GM21367 (cell line): ENCODE measurements at regions not wholly inside any gene's neighbourhood (a gene's known extent, or its start where the extent isn't known, plus 50 kb on each side); places are given as distances from the start of the nearest gene placed in this dataset.

ENCODE experiments used
- ATAC-seq: cut with Tn5 transposase; IDR thresholded peaks from one replicate; pipeline ENCODE4 v1.9.1; 2021; ENCODE audit not compliant: unreplicated experiment

DNA sequence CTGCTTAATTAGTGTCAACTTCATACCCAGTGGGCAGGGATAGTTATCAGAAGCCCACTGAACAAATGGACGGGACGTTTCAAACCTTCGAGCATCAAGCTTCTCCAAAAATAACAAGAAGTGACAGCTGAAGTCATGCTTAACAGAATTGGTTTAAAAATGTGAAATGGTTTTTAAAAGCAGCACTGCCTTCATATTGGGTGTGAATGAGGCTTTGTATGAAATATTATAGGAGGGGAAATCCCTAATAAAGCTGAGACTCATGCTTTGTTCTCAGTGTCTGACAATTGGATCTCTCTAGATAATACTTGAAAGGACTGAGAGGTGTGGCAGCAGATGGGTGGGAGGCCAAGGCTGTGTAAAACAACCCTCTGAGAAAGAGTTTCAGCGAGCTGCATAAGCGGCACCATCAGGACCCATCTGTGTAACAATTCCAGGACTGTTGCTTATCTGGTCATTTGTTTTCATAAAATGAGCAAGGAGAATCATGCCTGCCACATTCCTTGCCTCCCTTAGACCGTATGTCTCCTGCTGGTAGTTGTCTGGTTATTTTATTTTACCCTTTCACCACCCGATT, 667.7 kb downstream of the DIAPH3 start:
- ATAC-seq, result no peak

DNA sequence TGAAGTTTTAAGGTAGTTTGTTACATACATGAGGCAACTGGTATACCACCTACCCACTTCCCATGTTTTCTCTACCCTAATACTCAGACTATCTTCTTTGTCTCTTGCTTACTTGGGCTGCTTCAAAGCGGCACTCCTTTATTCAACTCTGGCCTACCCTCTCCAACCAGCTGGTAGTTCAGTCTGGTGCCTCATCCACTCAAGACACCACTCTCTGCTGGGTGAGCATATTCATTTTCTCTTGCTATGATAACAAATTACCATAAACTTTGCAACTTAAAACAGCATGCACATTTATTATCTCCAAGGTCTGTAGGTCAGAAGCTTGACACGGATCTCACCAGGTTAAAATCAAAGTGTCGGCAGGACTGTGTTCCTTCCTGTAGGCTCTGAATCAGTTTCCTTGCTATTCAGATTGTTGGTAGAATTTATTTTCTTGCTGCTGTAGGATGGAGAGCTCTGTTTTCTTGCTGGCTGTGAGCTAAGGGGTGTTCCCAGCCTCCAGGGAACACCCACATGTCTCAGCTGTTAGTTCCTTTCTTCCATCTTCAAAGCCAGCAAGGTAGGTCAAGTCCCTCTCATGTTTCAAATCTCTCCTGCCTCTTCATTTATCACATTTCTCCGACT, 666.0 kb downstream of the DIAPH3 start:
- ATAC-seq, result no peak

DNA sequence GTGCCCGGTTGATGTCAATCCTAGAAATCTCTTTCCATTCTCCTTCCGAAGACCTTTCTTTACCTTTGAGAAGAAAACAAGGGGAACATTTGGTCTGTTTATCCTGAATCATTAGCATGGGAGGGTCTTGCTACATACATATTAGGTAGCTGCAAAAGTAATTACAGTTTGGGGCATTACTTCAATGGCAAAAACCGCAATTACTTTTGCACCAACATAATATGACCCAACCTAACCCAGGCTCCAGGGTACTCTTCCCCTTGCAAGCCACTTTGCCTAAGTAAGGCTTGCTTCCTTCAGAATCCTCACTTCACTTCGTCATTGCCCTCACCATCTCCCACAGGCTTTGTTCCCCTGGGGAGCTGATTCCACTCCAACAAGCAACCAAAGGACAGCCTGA, 662.7 kb downstream of the DIAPH3 start:
- ATAC-seq, result no peak

DNA sequence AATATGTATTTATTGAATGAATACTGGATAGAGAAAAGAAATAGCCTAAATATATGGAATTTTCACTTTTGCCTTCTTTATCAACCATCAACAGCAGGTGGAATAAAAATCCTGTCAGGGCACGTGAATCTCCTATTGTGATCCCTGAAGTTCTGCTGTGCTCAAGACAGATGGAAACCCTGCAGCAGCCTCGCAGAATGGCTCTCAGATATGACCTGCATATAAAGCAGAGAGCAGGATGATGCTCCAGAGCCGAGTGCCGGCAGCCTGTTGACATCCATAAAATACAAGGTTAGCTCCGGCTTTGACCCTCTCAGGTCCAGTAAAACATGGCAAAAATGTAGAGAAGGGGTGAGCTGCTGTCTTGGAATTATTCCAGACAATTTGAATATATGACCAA, 659.3 kb downstream of the DIAPH3 start:
- ATAC-seq, result no peak

DNA sequence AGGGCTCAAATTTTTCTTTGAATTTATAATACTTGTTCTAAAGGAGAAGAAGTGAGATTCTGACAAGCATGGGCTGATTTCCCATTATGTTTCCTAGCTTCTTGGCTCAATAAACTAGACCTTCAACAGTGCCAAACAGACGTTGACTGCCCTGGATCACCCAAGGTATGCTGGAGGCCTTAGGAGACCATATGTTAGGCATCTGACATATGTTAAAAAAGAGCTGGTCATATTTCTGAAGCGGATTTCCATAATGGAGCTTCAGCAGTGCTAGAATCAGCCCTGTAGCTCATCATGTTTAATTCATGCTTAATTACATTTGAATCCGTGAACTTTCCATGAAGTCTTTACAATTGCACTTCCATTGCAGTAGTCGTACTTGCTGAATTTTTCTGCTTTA, 653.3 kb downstream of the DIAPH3 start:
- no peak for ATAC-seq

DNA sequence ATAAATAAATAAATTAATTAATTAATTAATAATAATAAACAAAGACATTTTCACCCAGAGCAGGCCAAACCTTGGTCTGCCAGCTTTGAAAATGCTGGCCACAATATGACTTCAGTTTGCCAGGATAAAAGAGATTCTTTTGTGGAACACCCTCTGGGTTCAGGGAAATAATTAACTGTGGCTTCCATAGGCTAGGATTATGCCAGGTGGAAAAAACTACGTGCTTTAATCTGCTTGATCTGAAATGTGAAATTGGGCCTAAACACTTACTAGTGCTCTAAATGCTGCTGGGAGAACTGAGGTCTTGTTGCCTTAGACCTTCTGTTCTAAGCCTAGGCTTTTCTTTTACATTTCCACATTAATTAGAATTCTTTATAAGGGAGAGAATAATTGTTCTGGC, 650.0 kb downstream of the DIAPH3 start:
- no peak for ATAC-seq

DNA sequence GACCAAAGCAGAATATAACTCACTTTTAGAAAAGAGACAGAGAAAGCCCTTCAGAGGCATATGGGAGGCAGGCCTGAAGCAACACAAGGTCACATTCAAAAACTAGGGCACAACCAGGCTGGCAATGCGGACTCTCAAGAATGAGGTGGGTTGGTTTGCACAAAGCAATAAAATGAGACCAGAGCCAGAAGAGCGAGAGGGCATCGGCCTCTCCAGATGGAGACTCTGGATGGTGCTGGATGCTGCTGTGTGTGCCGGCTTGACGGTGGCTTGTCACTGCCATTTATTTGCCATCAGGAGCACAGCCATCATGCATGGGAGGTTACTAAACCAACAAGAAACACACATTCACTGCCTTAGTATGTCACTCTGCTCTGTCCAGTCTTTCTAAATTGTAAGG, 649.4 kb downstream of the DIAPH3 start:
- ATAC-seq, result no peak

DNA sequence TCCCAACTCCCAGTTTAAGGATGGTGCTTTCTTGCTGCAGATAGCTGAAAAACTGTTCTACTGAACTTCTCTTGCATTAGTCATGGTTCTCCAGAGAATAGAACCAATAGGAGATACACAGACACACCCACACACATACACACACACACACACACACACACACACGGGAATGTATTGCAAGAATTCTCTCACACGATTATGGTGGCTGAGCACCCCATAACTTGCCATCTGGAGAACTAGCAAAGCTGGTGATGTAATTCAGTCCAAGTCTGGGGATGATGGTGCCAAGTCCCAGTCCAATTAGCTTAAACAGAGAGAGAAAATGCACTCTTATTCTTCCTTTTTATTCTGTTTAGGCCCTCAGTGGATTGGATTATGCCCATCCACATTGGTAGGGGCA, 643.9 kb downstream of the DIAPH3 start:
- ATAC-seq, result no peak

DNA sequence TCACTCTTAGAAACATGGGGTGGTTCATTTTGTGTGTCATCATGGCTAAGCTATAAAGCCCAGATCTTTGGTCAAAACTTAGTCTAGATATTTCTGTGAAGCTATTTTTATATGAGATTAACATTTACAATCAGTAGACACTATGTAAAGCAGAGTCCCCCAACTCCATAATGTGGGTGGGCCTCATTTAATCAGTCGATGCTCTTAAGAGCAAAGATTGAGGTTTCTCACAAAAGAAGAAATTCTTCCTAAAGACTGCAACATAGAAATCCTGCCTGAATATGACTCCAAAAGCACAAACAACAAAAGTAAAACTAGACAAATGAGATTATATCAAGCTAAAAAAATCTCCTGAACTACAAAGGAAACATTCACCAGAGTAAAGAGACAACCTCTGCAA, 642.2 kb downstream of the DIAPH3 start:
- ATAC-seq, result no peak

DNA sequence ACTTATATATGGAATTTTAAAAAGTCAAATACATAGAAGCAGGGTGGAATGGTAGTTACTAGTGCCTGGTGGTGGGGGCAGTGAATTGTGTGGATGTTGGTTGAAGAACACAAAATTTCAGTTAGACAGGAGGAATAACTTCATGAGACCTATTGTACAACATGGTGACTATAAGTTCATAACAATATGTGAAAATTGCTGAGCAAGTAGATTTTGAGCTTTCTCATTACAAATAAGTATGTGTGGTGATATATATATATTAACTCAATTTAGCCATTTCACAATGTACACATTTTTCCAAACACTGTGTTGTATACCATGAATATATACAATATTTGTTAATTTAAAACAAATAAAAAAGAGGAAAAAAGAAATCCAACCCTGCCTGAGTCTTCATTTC, 641.1 kb downstream of the DIAPH3 start:
- ATAC-seq, result no peak

DNA sequence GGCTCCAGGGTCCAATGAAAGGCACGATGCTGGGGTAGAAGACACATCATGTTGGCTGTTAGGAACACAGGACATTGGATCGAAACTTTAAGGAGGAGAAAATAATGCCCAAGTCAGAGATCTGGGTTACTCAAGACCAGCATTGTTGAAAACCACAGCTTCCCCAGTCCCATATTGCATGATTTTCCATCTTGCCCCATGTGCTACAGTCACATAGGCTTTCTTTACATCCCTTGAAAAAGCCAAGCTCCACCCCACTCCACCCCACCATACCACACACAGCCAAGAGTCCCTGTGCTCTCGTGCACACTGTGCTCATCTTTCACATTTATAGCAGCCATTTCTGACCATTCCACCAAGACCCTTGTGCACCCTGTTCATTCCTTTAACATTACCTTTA, 636.2 kb downstream of the DIAPH3 start:
- ATAC-seq, result no peak

DNA sequence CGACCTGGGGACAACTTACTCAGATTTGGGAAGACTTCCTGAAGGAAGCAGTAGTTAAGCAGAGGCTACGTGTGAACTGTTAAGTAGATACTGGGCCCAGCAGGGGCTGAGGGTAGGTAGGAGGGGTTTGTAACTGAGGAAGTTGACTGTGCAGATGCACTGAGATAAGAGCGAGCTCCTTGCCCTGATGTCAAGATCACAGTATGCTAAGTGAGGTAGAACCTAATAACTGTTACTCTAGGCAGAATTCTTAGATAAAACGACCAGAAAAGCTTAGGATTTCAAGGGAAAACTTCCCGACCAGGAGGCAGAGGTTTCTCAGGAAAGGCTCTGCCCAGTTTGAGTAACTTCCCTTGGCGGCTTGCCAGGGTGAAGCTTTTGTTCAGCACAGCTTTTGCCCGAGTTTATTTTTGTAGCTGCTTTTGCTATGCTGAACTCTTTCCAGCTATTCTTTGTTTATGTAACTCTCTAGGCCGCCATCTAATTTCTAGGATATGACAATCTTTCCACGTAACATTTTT, 632.1 kb downstream of the DIAPH3 start:
- no peak for ATAC-seq

DNA sequence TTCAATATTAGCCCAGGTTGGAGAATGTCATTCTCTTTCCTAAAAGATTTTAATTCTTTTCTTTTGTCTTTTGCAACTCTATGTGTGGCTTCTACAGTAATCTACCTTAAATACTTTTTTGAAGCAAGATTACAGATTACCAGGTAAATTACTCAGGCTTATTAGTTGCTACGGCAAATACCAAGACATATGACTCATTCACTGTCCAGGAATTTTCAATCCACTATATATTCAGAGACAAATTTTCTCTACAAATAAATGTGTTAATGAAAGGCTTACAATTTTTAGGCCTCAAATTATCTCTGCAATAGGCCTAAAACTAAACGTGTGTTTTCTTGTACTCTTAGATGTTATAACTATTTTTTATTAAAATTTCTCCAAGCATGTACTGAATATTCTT, 631.3 kb downstream of the DIAPH3 start:
- no peak for ATAC-seq

DNA sequence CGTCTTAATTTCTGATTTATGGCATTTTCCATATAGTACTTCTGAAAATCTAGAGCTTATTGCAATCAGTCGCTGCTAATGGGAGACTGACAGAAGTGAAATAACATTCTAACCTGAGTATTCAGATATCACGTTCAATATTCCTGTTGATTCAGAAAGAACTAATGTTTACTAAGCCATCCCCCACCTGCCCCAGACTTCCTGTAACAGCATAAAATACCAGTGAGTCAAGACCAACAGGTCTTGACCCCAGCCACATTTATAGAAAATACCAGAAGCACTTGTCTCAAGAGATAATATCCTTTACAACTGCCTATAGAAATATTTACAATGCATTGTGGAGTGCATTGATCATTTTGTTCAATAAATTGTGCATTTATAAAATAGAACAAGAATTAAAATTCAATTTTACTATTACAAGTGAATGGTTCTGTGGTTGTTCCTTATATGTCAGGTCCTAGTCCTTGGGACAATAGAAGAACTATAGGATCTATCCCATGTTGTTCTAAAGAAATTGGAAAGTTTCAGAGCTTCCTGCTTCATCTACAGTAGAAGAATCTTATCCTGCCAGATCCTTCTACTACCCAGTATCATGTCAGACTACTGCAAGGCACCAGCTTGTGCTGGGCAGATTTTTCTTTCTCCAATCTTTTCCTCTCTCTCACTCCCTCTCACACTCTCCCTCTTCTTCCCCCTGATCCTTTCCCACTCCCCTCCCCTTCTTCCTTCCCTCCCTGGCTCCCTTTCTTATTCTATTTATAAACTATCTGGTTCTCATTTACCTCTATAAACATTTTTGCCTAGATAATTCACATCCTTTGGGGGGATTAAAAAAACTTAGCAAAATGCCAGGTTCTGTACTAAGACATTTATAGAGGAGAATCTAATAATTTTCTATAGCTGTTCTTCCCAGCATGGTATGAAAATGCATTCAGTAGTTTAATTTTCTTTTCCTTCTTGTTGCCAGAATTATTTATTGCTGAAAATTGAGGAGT, 629.9 kb downstream of the DIAPH3 start:
- ATAC-seq, result no peak

DNA sequence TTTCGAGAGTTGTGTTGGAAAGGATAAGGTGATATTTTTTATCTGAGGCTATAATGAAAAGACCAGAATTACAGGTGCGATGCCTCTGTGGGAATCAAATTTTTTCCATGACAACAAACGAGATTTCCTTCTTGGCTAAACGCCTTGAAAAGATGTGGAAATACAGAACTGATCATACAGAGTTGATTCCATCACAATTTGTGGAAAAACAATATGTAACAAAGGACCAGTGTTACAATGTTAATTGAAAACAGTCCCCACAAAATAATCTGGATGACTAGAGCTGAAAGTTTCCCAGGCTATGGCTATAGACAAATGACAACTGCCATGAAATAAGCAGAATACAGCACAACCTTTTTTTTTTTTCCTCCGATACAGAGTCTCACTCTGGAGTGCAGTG, 628.9 kb downstream of the DIAPH3 start:
- ATAC-seq, result no peak

DNA sequence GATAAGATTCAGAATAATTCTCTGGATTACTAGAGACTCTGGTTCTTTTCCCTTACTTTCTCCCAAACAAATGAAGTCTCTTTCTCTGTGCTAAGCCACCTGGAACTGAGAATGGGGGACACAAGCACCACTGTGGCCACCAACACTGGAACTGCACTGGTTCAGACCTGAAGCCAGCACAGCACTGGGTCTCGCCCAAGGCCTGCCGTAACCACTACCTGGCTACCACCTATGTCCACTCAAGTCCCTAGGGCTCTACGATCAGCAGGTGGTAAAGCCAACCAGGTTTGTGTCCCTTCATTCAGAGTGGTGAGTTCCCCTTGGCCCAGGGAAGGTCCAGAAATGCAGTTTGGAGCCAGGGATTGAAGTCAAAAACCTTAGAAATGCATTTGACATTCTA, 626.2 kb downstream of the DIAPH3 start:
- no peak for ATAC-seq

DNA sequence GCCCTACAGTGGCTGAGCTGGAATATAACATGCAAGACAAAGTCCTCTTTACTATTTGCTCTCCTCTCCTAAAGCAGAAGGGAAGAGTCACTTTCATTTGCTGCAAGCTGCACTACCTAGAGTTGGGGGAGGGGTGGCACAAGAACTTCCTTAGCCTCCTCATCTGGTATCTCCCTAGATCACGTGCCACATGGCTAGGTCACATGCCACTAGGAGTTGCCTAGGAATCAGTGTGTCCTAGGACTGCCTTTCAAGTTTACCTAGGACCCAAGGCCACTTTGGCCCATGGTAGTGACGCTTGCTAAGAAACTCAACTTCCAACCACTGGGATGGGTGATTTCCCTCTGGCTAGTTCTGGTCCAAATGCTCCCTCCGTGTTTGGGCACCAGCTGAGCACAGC, 625.2 kb downstream of the DIAPH3 start:
- no peak for ATAC-seq

DNA sequence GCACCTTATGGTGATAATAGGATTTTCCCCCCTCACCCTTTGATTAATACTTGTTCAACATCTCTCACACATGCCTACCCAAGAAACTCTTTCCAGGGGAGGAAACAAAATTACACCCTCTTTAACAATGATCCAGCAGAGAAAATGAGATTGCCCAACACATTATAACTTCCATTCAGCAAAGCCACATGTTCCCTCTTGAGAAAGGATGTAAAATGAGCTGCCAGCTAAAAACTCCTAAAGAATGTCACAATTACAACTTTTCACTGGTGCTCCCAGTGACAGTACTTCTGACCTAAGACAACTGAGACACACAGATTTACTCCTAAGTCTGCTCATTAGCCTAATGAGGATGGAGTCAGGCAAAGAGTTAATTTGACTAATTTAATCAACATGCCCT, 621.4 kb downstream of the DIAPH3 start:
- ATAC-seq, result no peak

DNA sequence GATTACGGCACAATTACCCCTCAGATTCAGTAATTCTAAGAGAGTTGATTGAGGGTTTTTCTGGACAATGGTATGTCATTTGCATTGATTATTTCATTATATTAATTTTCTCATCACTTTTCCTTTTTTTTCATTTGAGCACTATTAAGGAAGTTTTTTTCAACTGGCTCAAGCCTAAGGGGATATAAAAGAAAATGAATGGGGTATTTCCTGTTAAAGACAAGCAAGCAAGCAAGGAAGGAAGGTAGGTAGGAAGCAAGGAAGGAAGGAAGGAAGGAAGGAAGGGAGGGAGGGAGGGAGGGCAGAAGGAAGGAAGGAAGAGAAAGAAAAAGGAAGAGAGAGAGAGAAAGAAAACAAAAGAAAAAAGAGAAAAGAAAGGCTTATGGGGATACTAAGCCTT, 620.3 kb downstream of the DIAPH3 start:
- ATAC-seq, result no peak

DNA sequence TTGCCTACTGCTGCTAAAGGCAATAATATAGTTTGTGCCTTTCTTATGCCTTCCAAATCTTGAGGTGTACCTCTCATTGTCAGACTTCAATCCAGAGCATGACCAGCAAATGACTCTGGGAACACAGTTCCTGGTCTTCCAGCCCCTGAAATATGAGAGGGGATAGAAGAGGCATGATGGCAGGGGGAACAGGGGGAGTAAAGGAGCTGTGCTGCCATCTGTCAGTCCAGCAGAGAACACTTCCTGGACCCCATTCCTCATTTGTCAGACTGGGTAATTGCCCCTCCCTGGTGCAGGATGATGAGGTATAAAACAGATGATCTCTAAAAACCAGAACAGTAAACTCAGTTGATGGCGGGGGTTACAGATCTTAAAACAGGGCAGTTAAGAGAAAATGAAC, 618.7 kb downstream of the DIAPH3 start:
- ATAC-seq, result no peak

DNA sequence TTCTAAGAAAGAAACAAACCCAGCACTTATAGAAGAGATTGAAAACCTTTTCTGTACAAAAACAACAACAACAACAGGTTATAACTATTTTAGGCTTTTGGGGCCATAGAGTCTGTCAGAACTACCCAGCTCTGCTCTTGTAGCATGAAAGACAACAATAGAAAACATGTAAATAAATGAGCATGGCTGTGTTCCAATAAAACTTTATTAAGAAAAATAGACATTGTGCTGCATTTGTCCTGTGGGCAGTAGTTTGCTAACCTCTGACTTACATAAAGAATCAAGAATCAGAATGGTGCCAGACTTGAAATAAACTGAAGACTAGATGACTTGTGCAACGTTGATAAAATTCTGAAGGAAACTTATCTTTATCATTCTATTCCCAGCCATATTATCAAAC, 617.5 kb downstream of the DIAPH3 start:
- ATAC-seq, result no peak

DNA sequence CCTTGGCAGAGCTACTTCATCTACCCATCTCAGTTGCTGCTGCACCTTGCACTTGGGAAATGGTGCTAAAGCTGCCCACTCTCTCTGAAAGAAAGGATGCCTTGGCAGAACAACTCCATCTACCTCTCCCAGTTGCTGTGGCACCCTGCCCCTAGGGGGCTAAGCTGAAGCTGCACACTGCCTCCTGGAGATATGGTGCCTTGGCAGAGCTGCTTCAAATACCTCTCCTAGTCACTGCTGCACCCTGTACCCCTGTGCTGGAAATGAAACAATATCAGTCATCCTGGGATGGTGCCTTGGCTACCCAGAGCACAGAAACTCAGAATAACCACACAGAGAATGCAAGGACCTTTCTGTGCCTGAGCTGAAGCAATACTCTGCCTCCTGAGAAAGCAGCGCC, 615.8 kb downstream of the DIAPH3 start:
- no peak for ATAC-seq
